ENCODE measurements at regions not wholly inside any gene's neighbourhood (a gene's known extent, or its start where the extent isn't known, plus 50 kb on each side); places are given as distances from the start of the nearest gene placed in this dataset.

DNA sequence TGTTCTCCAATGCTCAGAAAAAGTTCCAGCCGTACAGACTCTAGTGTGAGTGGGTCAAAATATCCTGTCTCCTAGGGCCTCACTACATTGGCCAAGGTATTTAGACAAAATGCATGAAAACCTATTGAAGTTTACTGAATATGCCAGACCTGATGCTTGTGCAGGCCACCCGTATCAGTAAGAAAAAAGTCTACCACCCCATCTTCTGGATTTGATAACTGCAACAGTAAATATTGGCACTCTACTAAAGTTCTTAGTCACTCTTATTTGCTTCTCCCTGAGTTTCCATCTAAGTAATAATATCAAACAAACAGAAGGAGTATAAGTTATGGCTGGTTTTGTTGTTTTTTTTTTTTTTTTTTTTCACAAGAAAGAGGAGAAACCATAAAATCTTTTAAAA is 627.7 kb upstream of the KLF4 start:
- H3K27ac ChIP-seq, result no peak overlapping the region
- DNase-seq (ENCODE audit: low spot score), result no peak
- ChIA-PET CTCF (no interaction called here), POLR2A (ENCODE audit: low non-redundant PET) (no interaction called here)
- TF ChIP-seq, protein P1, sequence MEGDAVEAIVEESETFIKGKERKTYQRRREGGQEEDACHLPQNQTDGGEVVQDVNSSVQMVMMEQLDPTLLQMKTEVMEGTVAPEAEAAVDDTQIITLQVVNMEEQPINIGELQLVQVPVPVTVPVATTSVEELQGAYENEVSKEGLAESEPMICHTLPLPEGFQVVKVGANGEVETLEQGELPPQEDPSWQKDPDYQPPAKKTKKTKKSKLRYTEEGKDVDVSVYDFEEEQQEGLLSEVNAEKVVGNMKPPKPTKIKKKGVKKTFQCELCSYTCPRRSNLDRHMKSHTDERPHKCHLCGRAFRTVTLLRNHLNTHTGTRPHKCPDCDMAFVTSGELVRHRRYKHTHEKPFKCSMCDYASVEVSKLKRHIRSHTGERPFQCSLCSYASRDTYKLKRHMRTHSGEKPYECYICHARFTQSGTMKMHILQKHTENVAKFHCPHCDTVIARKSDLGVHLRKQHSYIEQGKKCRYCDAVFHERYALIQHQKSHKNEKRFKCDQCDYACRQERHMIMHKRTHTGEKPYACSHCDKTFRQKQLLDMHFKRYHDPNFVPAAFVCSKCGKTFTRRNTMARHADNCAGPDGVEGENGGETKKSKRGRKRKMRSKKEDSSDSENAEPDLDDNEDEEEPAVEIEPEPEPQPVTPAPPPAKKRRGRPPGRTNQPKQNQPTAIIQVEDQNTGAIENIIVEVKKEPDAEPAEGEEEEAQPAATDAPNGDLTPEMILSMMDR (conservative IDR thresholded peaks at IDR 0.05; ENCODE audit: low read depth), result no peak

DNA sequence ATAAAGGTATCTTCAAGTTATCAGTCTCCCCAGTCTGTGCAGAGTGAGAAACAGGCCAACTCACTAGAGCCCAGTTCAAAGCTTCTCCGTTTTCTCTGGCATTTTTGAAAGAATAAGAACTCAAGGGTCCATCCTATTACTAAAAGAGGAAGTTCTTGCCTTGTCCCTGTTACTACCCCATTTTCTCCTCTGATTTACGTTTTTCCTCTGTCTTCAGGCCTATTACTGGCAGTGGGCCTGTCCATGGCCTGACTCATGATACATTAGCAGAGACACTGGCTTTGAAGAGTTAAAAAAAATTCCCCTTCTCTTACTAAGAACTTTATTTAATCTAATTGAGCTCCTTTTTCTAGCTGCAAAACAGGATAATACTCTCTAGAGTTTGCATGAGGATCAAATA is 624.0 kb upstream of the KLF4 start:
- CTCF ChIA-PET, result interaction anchor here (0.6 kb wide), 1 partner anchor 558 kb away, joined by 3 read pairs; no protein-coding TSS in a partner anchor
- TF ChIP-seq, protein P1 (conservative IDR thresholded peaks at IDR 0.05; ENCODE audit: low read depth), result no peak
- DNase-seq (ENCODE audit: low spot score), result no peak
- no peak overlapping the region for H3K27ac ChIP-seq
- POLR2A ChIA-PET (ENCODE audit: low non-redundant PET), result no interaction called here

DNA sequence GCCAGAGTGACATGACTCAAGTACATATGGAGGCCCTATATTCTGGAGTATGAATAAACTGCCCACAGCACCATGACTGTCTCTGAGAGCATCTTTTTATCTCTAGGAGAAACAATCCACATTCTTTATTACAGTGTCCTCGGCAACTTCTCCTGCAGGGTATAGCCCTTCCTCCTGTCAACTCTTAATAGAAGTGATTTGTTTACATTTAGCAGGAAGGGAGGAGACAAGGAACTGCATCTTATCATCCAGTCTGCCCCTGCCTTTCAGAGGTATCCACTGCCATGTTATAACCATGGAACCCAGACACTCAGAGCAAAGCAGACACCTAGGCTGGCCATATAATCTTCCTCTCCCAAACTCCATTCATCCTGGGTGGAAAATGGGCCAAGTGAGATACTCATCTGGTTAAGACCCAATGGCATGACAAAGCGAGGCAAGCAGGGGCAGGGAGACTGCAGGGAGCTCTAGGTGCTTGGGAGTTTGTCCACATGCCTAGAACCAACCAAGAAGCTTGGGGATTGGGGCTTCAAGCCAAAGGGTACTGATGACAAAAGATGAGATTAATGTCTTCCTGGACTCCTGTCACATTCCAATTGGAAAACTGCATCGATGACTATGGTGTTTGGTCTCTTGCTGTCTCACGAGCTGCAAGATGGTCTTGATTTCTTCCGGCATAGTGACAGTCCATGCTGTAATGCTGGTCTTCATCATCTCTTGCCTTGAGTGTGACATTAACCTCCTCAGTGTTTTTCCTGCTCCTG is 620.5 kb upstream of the KLF4 start:
- CTCF ChIA-PET, result no interaction called here

DNA sequence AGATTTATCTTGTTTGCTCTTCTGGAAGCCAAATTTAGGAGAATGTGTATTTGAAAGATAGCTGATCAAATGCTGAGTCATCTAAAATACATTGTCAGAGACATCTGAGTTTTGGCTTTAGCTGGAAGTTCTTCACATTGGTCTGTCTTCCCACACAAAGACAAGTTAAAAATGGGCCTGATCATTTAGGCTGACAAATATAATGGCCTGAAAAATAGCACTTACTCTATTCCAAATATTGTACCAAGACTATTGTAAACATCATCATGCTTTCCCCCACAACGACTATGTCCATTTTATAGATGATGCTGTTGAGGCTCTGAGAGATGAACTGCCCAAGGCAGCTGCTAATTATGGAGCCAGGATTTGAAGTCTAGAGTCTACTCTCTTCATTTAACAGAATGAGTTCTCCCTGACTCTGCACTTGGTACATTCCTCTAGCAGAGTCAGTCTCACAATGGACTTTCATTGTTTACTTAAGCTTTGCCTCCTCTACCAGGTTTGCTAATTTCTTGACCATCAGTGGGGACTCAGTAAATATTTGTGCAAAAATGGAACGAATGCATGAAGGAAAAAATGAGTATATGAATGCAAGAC is 619.4 kb upstream of the KLF4 start:
- POLR2A ChIA-PET (ENCODE audit: low non-redundant PET), result no interaction called here
- DNase-seq (ENCODE audit: low spot score), result no peak
- no peak overlapping the region for H3K27ac ChIP-seq
- TF ChIP-seq, protein P1 (conservative IDR thresholded peaks at IDR 0.05; ENCODE audit: low read depth), result no peak
- CTCF ChIA-PET, result interaction anchor here (0.7 kb wide), 1 partner anchor 22 kb away, joined by 4 read pairs; no protein-coding TSS in a partner anchor

More for the DNA sequence above, 620.5 kb upstream of the KLF4 start:
- DNase-seq (ENCODE audit: low spot score), result no peak
- H3K27ac ChIP-seq, result no peak overlapping the region
- POLR2A ChIA-PET (ENCODE audit: low non-redundant PET), result no interaction called here
- TF ChIP-seq, protein P1 (conservative IDR thresholded peaks at IDR 0.05; ENCODE audit: low read depth), result no peak

DNA sequence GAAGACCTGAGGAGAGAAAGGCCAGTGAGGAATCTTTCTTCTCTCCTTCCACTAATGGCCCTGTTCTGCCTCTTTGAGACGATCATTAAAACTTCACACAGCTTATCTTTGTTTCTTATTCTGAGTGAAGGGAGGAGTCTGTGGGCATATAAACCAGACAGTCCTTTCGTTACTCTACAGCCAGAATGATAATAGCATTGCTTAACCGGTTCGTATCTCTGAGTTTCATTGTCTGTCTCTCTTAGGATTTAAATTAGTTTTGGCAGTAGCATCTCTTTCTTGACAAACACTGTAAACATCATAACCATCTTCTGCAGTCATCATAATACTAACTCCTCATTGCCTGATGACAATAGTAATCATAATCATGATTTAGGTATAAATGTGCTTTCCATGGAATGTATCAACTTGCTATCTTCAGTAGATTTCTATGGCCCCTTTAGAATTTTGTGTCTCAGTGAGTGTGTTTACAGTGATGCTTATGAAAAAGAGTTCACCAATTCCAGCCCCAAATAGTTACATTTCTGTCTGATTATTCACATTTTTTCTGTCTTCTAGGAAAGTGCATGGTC is 618.8 kb upstream of the KLF4 start:
- TF ChIP-seq, protein P1 (conservative IDR thresholded peaks at IDR 0.05; ENCODE audit: low read depth), result no peak
- no peak for DNase-seq (ENCODE audit: low spot score)
- CTCF ChIA-PET, result interaction anchor here (0.6 kb wide), 1 partner anchor 626 kb away, joined by 3 read pairs; no protein-coding TSS in a partner anchor
- POLR2A ChIA-PET (ENCODE audit: low non-redundant PET), result no interaction called here
- no peak overlapping the region for H3K27ac ChIP-seq

DNA sequence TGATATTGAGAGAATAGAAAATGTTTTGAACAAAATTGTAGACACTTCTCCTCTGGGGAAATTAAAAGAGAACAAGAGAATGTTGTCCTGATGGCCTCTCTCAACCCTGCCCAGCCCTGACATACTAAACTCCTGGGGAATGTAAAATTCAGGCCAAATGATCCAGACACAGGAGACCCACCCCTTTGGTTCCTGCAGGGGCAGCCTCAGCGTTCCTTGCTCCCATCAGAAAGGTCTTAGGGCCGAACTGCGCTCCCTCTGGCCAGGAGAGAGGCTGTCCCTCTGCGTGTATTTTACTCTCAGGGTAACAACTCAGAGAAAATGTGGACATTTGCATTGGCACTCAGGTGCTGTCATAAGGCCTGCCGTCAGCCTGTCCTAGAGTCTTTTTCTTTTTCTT is 616.3 kb upstream of the KLF4 start:
- ChIA-PET POLR2A (ENCODE audit: low non-redundant PET) (no interaction called here), CTCF (no interaction called here)
- H3K27ac ChIP-seq, result no peak overlapping the region
- DNase-seq (ENCODE audit: low spot score), result no peak
- TF ChIP-seq, protein P1 (conservative IDR thresholded peaks at IDR 0.05; ENCODE audit: low read depth), result no peak
